GM12872 (cell line): ENCODE measurements at regions not wholly inside any gene's neighbourhood (a gene's known extent, or its start where the extent isn't known, plus 50 kb on each side); places are given as distances from the start of the nearest gene placed in this dataset.

Source experiments
- CTCF ChIP-seq: IDR thresholded peaks from 3 replicates; pipeline ENCODE4 v1.5.1; 2011; ENCODE audit warnings: low read depth, mild to moderate bottlenecking, low read length, moderate library complexity; ENCODE audit not compliant: insufficient read depth

GRCh38 chr20:12592756-12593155 lies 416.0 kb upstream of the SPTLC3 start:
- no peak for TF ChIP-seq CTCF

- no peak for TF ChIP-seq CTCF
Measured at GRCh38 chr20:12593342-12593873, 415.4 kb upstream of the SPTLC3 start.

- TF ChIP-seq CTCF, result no peak
Measured at GRCh38 chr20:12594410-12595088, 414.2 kb upstream of the SPTLC3 start.

GRCh38 chr20:12595841-12596240 lies 412.9 kb upstream of the SPTLC3 start:
- TF ChIP-seq CTCF, result no peak

GRCh38 chr20:12596863-12597262 lies 411.9 kb upstream of the SPTLC3 start:
- TF ChIP-seq CTCF, result no peak

GRCh38 chr20:12597551-12597950 lies 411.2 kb upstream of the SPTLC3 start:
- TF ChIP-seq CTCF, result no peak

- TF ChIP-seq CTCF, result no peak
Measured at GRCh38 chr20:12598894-12599293, 409.9 kb upstream of the SPTLC3 start.
